Mesenchymal stem cell (in vitro differentiated cells and primary cell): ENCODE measurements at regions not wholly inside any gene's neighbourhood (a gene's known extent, or its start where the extent isn't known, plus 50 kb on each side); places are given as distances from the start of the nearest gene placed in this dataset.
"Not testable (repeated sequence)": the region's sequence is repeated elsewhere in the genome, so short reads cannot be mapped to it uniquely, and the experiment has no call there.

Experiments used
- DNase-seq: peaks from one replicate; pipeline ENCODE4 v3.0.0-alpha.2; 2013
- H2AFZ ChIP-seq: one replicate; pipeline ENCODE4 v1.6.1; 2013; ENCODE audit warnings: low read depth, mild to moderate bottlenecking, control low read depth, inconsistent platforms, low read length, moderate library complexity
- H2AK5ac ChIP-seq: 2 replicates; pipeline ENCODE4 v1.6.1; 2013; ENCODE audit warnings: low read length, moderate library complexity, mild to moderate bottlenecking, inconsistent platforms; ENCODE audit not compliant: severe bottlenecking
- H2BK120ac ChIP-seq: one replicate; pipeline ENCODE4 v1.6.1; 2013; ENCODE audit warnings: low read depth, mild to moderate bottlenecking, inconsistent platforms, low read length, moderate library complexity
- H2BK12ac ChIP-seq, 2 experiments: one replicate each; pipeline ENCODE4 v1.6.1; 2013; ENCODE audit warnings: inconsistent platforms in 2 of 2, low read length in 2 of 2, mild to moderate bottlenecking in 2 of 2, moderate library complexity in 2 of 2, control low read depth in 1 of 2
- H2BK15ac ChIP-seq: one replicate; pipeline ENCODE4 v1.6.1; 2013; ENCODE audit warnings: mild to moderate bottlenecking, low read depth, inconsistent platforms; ENCODE audit not compliant: poor library complexity, severe bottlenecking
- H2BK5ac ChIP-seq: 2 replicates; pipeline ENCODE4 v1.6.1; 2013; ENCODE audit warnings: low read depth, mild to moderate bottlenecking, low read length, control low read depth, inconsistent platforms; ENCODE audit not compliant: poor library complexity, severe bottlenecking
- H3K14ac ChIP-seq, 2 experiments: one replicate each; pipeline ENCODE4 v1.6.1; 2013; ENCODE audit warnings: inconsistent platforms in 2 of 2, low read length in 2 of 2, control low read depth in 1 of 2, mild to moderate bottlenecking in 1 of 2, moderate library complexity in 1 of 2
- H3K18ac ChIP-seq, 2 experiments: one replicate each; pipeline ENCODE4 v1.6.1; 2013; ENCODE audit warnings: inconsistent platforms in 2 of 2, low read length in 2 of 2, control low read depth in 1 of 2, low read depth in 1 of 2, mild to moderate bottlenecking in 1 of 2
- H3K23ac ChIP-seq, 2 experiments: one replicate each; pipeline ENCODE4 v1.6.1; 2013; ENCODE audit warnings: inconsistent platforms in 2 of 2, low read length in 2 of 2, mild to moderate bottlenecking in 2 of 2, moderate library complexity in 2 of 2, control low read depth in 1 of 2
- H3K27ac ChIP-seq: 2 replicates; pipeline ENCODE4 v1.5.1; 2013; ENCODE audit warnings: mild to moderate bottlenecking, moderate library complexity, low read length, control low read depth, inconsistent platforms; ENCODE audit not compliant: poor library complexity, severe bottlenecking
- H3K27me3 ChIP-seq, 2 experiments: 2 replicates each; pipeline versions ENCODE4 v1.6.1 to v1.7.0; 2013; ENCODE audit warnings: low read length in 2 of 2, mild to moderate bottlenecking in 2 of 2, moderate library complexity in 2 of 2, control low read depth in 1 of 2, inconsistent platforms in 1 of 2; ENCODE audit not compliant: control insufficient read depth in 1 of 2, insufficient read depth in 1 of 2
- H3K36me3 ChIP-seq, 2 experiments: 2 replicates each; pipeline versions ENCODE4 v1.6.1 to v1.7.0; 2013; ENCODE audit warnings: low read length in 2 of 2, control low read depth in 1 of 2, inconsistent platforms in 1 of 2, low read depth in 1 of 2, mild to moderate bottlenecking in 1 of 2; ENCODE audit not compliant: insufficient read depth in 2 of 2, control insufficient read depth in 1 of 2
- H3K4ac ChIP-seq, 2 experiments: one replicate each; pipeline ENCODE4 v1.6.1; 2013; ENCODE audit warnings: inconsistent platforms in 2 of 2, low read length in 2 of 2, mild to moderate bottlenecking in 2 of 2, moderate library complexity in 2 of 2, control low read depth in 1 of 2, low read depth in 1 of 2
- H3K4me1 ChIP-seq: 2 replicates; pipeline ENCODE4 v1.6.1; 2013; ENCODE audit warnings: low read depth, low read length, control low read depth; ENCODE audit not compliant: control insufficient read depth, insufficient read depth
- H3K4me2 ChIP-seq: 2 replicates; pipeline ENCODE4 v1.6.1; 2013; ENCODE audit warnings: low read length, mild to moderate bottlenecking, inconsistent platforms; ENCODE audit not compliant: poor library complexity, severe bottlenecking
- H3K4me3 ChIP-seq, 2 experiments: 2 replicates each; pipeline versions ENCODE4 v1.5.1 to v1.7.0; 2013; ENCODE audit warnings: low read length in 2 of 2, mild to moderate bottlenecking in 2 of 2, control low read depth in 1 of 2, low read depth in 1 of 2; ENCODE audit not compliant: insufficient read depth in 1 of 2
- H3K79me1 ChIP-seq: replicated peaks from 2 replicates; pipeline ENCODE4 v1.6.1; 2013; ENCODE audit warnings: mild to moderate bottlenecking, control low read depth, low read length, inconsistent platforms; ENCODE audit not compliant: poor library complexity, severe bottlenecking
- H3K9ac ChIP-seq: 2 replicates; pipeline ENCODE4 v1.7.0; 2013; ENCODE audit warnings: mild to moderate bottlenecking, low read length, moderate library complexity
- H3K9me3 ChIP-seq: 2 replicates; pipeline ENCODE4 v1.7.0; 2013; ENCODE audit warnings: mild to moderate bottlenecking, low read length; ENCODE audit not compliant: control insufficient read depth
- H4K8ac ChIP-seq: one replicate; pipeline ENCODE4 v1.6.1; 2013; ENCODE audit warnings: inconsistent platforms, mild to moderate bottlenecking, low read length, moderate library complexity
- H4K91ac ChIP-seq: one replicate; pipeline ENCODE4 v1.6.1; 2013; ENCODE audit warnings: mild to moderate bottlenecking, low read length, inconsistent platforms
- WGBS: methylation state at CpG from one replicate; pipeline ENCODE4 v1.1.7; 2013; ENCODE audit warnings: mixed read lengths; 5-methylcytosine and 5-hydroxymethylcytosine counted together

GRCh38 chr1:206375552-206375951, 94.7 kb upstream of the IKBKE start:
- H2AK5ac ChIP-seq, H4K8ac ChIP-seq, H2BK12ac ChIP-seq, H3K9ac ChIP-seq, H2BK5ac ChIP-seq, DNase-seq, H3K27ac ChIP-seq, H2BK120ac ChIP-seq, H3K79me1 ChIP-seq, H3K4me2 ChIP-seq, H2BK15ac ChIP-seq, H3K4me1 ChIP-seq, H3K23ac ChIP-seq, H3K18ac ChIP-seq, H4K91ac ChIP-seq, H3K14ac ChIP-seq, H3K9me3 ChIP-seq, H3K4me3 ChIP-seq, H3K4ac ChIP-seq, H3K27me3 ChIP-seq, H3K36me3 ChIP-seq, H2AFZ ChIP-seq: not testable (repeated sequence)
- no CpG with 5 or more reads among the region's 3 CpGs for WGBS

GRCh38 chr1:206378506-206378905, 91.8 kb upstream of the IKBKE start:
- H2AK5ac ChIP-seq, H3K9ac ChIP-seq, H3K9me3 ChIP-seq, H2BK5ac ChIP-seq, H3K23ac ChIP-seq, H3K14ac ChIP-seq, H2BK15ac ChIP-seq, H2BK120ac ChIP-seq, H3K4ac ChIP-seq, H3K4me1 ChIP-seq, H4K8ac ChIP-seq, H3K27me3 ChIP-seq, H3K36me3 ChIP-seq, H2BK12ac ChIP-seq, H4K91ac ChIP-seq, DNase-seq, H3K27ac ChIP-seq, H3K18ac ChIP-seq, H3K4me3 ChIP-seq, H3K79me1 ChIP-seq, H2AFZ ChIP-seq, H3K4me2 ChIP-seq: not testable (repeated sequence)
- 98% methylated on average over 6 of the region's 7 CpGs for WGBS

DNA sequence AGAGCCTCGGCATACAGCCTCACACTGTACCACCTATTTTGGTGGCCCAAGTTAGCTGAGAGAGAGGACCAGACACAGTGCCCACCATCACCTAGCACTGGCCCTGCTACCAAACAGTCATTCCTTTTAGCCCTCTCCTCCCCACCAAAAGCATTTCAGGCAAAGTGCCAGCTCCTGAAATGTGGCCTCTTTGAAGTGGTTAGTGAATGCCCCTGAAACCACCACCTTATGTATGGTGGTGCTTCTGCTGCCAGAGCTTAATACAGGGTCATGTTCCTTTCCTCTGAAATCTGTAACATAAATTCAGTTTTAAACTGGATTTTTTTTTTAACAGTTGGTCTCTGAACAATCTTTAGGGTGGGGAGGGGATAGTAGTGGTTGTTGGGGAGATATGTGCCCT, 91.0 kb upstream of the IKBKE start:
- H2BK120ac ChIP-seq, DNase-seq: not testable (repeated sequence)

DNA sequence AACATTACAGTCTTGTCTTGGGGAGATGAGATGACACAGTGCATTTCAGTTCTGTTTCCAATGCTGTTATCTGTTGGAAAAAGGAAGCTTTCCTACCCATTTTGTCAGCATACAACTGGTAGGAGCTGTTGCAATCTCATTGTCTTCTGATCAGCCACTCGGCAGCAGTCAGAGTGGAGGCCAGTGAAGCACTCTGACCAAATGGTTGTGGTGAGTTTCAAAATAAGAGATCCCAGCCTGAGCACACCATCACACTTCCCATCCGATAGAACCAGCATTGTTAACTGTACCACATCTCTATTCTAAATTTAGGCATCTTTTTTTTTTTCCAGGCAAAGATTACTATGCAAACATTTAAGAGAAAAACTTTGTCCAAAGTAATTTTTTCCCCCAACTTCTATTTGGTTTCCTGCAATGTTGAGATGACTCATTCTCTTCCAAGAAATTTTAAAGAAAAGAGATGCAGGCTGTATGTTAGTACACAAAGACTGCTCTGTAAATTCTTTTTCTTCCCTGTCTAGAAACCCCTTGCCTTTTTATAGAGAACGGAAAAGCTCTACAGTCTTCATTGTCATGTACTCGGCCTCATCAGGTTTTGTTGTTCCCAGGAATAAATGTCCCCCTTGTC, 90.0 kb upstream of the IKBKE start:
- H3K27me3 ChIP-seq, H3K79me1 ChIP-seq, H3K18ac ChIP-seq, H2BK15ac ChIP-seq, H3K4me3 ChIP-seq, H3K4ac ChIP-seq, H4K8ac ChIP-seq, H2BK5ac ChIP-seq, H2BK12ac ChIP-seq, H4K91ac ChIP-seq, H3K9me3 ChIP-seq, H3K4me2 ChIP-seq, H2AK5ac ChIP-seq, H2BK120ac ChIP-seq, H3K23ac ChIP-seq, H3K27ac ChIP-seq, H3K36me3 ChIP-seq, H2AFZ ChIP-seq, H3K14ac ChIP-seq, H3K4me1 ChIP-seq: not testable (repeated sequence)
- WGBS, result no CpG with 5 or more reads among the region's 4 CpGs
- DNase-seq, result peak; percentile 71
- peak overlapping the region; percentile 41 for H3K9ac ChIP-seq

More for the DNA sequence above, 91.0 kb upstream of the IKBKE start:
- H2BK12ac ChIP-seq, H2BK5ac ChIP-seq, H3K27me3 ChIP-seq, H3K9ac ChIP-seq, H2AK5ac ChIP-seq, H3K14ac ChIP-seq, H3K79me1 ChIP-seq, H2AFZ ChIP-seq, H3K18ac ChIP-seq, H3K4me1 ChIP-seq, H3K23ac ChIP-seq, H2BK15ac ChIP-seq, H3K4me2 ChIP-seq, H3K9me3 ChIP-seq, H3K4me3 ChIP-seq, H4K91ac ChIP-seq, H3K36me3 ChIP-seq, H4K8ac ChIP-seq, H3K4ac ChIP-seq, H3K27ac ChIP-seq: not testable (repeated sequence)
- no CpG with 5 or more reads among the region's 1 CpG for WGBS
